ENCODE measurements at regions not wholly inside any gene's neighbourhood (a gene's known extent, or its start where the extent isn't known, plus 50 kb on each side); places are given as distances from the start of the nearest gene placed in this dataset.
A peak's percentile ranks its signal among the peaks of the same experiment; 100 is the strongest.

GRCh38 chr12:27382924-27383323 lies 50.3 kb downstream of the BMAL2 start:
- DNase-seq (ENCODE audit: low read depth) = no peak

GRCh38 chr12:27383429-27384260 lies 51.0 kb downstream of the BMAL2 start:
- peak; percentile 68 for DNase-seq (ENCODE audit: low read depth)

GRCh38 chr12:27384261-27384590 lies 51.6 kb downstream of the BMAL2 start:
- no peak for DNase-seq (ENCODE audit: low read depth)

- DNase-seq (ENCODE audit: low read depth) = no peak
Observed at GRCh38 chr12:27385766-27386564, 53.3 kb downstream of the BMAL2 start.

DNA sequence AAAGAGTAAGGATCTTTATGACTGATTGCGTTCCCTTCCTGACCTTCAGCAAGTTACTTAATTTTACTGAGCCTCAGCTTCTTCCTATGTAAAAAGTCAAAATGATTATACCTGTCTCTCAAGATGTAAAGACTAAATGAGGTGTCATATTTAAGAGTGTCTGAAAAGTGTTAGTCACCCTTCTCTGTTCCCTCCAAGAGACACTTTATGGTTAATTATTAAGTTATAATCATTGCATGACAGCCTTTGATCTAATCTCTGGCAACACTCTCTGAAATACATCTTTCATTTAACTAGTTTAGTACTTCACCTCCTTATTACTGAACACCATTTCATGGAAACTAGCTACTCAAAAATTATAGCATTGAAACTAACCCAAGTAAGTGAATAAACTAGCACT lies 54.8 kb downstream of the BMAL2 start:
- DNase-seq (ENCODE audit: low read depth) = no peak

GRCh38 chr12:27388650-27389049 lies 56.0 kb downstream of the BMAL2 start:
- no peak for DNase-seq (ENCODE audit: low read depth)

DNA sequence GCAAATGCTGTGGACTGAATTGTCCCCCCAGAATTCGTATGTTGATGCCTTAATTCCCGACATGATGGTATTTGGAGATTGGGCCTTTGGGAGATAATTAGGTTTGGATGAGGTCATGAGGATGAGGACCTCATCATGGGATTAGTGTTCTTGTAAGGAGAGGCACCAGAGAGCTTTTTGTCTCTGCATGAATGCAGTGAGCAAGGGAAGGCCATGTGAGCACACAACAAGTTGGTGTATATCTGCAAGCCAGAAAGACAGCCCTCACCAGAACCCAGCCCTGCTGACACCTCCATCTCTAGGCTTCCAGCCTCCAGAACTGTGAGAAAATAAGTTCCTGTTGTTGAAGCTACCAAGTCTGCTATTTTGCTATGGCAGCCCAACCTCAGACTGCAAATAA lies 51.9 kb upstream of the SMCO2 start:
- no peak for DNase-seq (ENCODE audit: low read depth)

GRCh38 chr12:27396216-27396815 lies 50.2 kb upstream of the SMCO2 start:
- DNase-seq (ENCODE audit: low read depth) = no peak
